A172 (cell line): ENCODE measurements at regions not wholly inside any gene's neighbourhood (a gene's known extent, or its start where the extent isn't known, plus 50 kb on each side); places are given as distances from the start of the nearest gene placed in this dataset.

ENCODE experiments used
- DNase-seq: peaks from one replicate; pipeline ENCODE4 v3.0.0-alpha.2; 2015; ENCODE audit warnings: low spot score

GRCh38 chr13:65036999-65037398, 2193.1 kb downstream of the PCDH9 start:
- DNase-seq: peak; percentile 19

GRCh38 chr13:65035302-65035701, 2194.8 kb downstream of the PCDH9 start:
- no peak for DNase-seq

- no peak for DNase-seq
Observed at GRCh38 chr13:65034266-65034665, 2195.9 kb downstream of the PCDH9 start.

GRCh38 chr13:65032825-65033224, 2197.3 kb downstream of the PCDH9 start:
- no peak for DNase-seq

- DNase-seq: no peak
Observed at GRCh38 chr13:65028101-65028500, 2202.0 kb downstream of the PCDH9 start.

GRCh38 chr13:65026505-65026904, 2203.6 kb downstream of the PCDH9 start:
- DNase-seq: no peak

- no peak for DNase-seq
Observed at GRCh38 chr13:65011378-65011777, 2218.8 kb downstream of the PCDH9 start.

GRCh38 chr13:64997438-64997837, 2232.7 kb downstream of the PCDH9 start:
- DNase-seq: no peak

GRCh38 chr13:64993514-64994164, 2236.5 kb downstream of the PCDH9 start:
- DNase-seq: no peak

GRCh38 chr13:64992314-64992713, 2237.8 kb downstream of the PCDH9 start:
- DNase-seq: no peak

- DNase-seq: no peak
Observed at GRCh38 chr13:64985075-64985474, 2245.1 kb downstream of the PCDH9 start.

GRCh38 chr13:64962404-64962803, 2267.7 kb downstream of the PCDH9 start:
- no peak for DNase-seq

- DNase-seq: no peak
Observed at GRCh38 chr13:64959276-64959675, 2270.9 kb downstream of the PCDH9 start.

GRCh38 chr13:64958106-64958505, 2272.0 kb downstream of the PCDH9 start:
- no peak for DNase-seq

GRCh38 chr13:64938660-64939059, 2291.5 kb downstream of the PCDH9 start:
- DNase-seq: no peak

GRCh38 chr13:64937302-64937701, 2292.8 kb downstream of the PCDH9 start:
- no peak for DNase-seq

- no peak for DNase-seq
Observed at GRCh38 chr13:64936879-64937278, 2293.3 kb downstream of the PCDH9 start.

GRCh38 chr13:64935441-64935840, 2294.7 kb downstream of the PCDH9 start:
- DNase-seq: no peak

- no peak for DNase-seq
Observed at GRCh38 chr13:64934569-64935362, 2295.4 kb downstream of the PCDH9 start.

GRCh38 chr13:64930636-64931035, 2299.5 kb downstream of the PCDH9 start:
- no peak for DNase-seq

GRCh38 chr13:64928696-64929499, 2301.2 kb downstream of the PCDH9 start:
- DNase-seq: peak; percentile 75

GRCh38 chr13:64925727-64926126, 2304.4 kb downstream of the PCDH9 start:
- DNase-seq: no peak

GRCh38 chr13:64925284-64925683, 2304.9 kb downstream of the PCDH9 start:
- no peak for DNase-seq
